Occipital lobe (tissue), 1 donor: ENCODE measurements at regions not wholly inside any gene's neighbourhood (a gene's known extent, or its start where the extent isn't known, plus 50 kb on each side); places are given as distances from the start of the nearest gene placed in this dataset.

ENCODE experiments used
- DNase-seq: peaks from one replicate; lab custom pipeline; 2025; lab: John Stamatoyannopoulos, UW

- DNase-seq, result no peak
Measured at GRCh38 chr15:38647683-38648082, 83.1 kb upstream of the RASGRP1 start.

DNA sequence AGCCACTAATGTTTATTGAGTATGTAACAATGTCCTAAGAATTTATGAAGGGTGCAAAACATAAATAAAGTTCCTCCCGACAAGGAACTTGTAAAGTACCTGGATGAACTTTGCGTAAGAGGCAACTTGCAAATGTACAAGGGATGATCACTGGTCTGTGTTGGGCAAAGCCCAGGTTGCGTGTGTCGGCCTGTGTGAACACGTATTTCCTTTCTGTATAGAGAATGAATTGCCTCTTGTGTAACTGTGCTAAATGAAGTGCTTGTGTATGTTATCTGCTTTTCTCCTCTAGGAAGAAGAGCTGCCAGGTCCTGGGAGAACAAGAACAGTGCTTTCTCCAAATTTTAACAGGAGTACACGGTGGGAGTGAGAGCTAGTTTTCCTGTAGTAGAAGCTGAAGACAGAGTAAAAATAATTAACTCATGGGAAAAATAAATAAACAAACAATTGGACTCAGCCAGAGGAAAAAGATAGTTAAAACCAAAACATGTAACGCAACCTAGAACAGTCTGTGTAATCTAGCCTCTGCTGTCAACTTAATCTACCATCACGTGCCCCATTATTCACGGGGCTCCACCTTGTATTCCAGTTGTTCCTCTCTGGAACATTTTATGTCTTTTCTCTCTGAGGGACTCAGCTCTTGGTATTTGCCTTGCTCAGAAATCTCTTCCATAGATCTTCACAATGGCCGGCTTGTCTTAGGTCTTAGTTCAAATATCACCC, 83.7 kb upstream of the RASGRP1 start:
- no peak for DNase-seq

DNA sequence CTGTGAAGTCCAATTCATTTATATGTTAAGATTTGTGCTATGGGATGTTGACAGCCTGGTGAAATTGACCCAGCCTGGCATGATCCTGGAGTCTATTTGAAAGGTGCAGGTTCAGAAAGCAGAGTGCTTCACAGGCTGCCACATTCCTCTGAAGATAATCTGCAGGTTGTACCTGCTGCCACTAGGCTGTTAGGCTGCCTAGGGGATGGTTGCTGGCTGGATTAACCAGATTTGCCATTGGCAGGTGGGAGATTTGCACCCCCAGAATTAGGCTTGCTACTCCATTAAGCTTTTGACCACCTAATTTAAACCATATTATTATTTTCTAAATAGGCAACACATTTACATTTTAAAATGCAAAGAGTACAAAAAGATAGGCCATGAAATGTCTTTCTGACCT, 85.8 kb upstream of the RASGRP1 start:
- DNase-seq, result no peak

- DNase-seq, result no peak
Measured at GRCh38 chr15:38650936-38651327, 86.3 kb upstream of the RASGRP1 start.

GRCh38 chr15:38651328-38652038, 86.9 kb upstream of the RASGRP1 start:
- DNase-seq, result no peak

DNA sequence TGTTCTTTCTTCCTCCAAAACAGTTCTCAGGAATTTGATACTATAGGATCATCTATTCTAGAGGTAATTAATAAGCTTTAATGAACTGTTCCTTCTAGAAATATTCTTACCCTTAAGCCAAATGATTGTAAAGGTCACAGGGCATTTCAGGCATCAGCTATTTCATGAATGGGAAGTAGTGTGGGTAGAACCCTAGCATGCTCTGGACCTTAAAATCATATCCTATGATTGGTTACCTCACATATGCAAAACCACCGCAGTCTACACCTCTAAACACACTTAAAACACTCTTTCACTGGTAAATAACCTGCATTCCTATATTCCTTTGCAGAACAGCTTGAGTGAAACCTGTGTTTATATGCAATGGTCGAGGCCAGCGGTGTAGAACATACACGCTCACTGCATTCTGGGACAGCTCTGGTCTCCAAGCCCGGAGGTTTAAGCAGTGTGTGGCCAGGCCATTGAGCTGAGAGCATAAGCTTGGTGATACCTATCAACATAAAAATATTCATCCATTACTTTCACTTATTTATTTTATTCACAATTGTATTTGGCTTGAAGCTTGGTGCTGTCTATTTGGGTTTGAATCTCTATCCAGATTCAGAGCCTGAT, 87.7 kb upstream of the RASGRP1 start:
- DNase-seq, result no peak

DNA sequence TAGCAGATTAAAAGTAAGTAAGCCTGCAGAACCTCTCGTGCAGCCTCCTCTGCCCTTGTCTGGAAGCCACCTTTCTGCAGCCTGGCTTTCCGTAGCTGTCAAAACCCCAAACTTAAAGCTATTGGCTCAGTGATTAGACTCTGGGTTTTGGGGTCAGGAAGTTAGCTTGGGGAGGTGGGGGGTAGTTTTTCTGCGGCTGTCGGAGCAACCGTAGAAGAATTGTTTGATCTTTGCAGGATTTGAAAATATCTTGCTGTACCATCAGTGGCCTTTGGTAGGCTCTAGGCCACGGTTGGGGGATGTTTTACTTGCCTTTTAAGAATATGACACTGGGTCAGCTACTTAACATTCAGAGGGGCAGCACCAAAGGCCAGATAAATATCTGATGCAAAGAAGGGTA, 88.4 kb upstream of the RASGRP1 start:
- DNase-seq, result no peak

- no peak for DNase-seq
Measured at GRCh38 chr15:38658431-38658830, 93.8 kb upstream of the RASGRP1 start.

- no peak for DNase-seq
Measured at GRCh38 chr15:38660738-38661137, 96.1 kb upstream of the RASGRP1 start.

DNA sequence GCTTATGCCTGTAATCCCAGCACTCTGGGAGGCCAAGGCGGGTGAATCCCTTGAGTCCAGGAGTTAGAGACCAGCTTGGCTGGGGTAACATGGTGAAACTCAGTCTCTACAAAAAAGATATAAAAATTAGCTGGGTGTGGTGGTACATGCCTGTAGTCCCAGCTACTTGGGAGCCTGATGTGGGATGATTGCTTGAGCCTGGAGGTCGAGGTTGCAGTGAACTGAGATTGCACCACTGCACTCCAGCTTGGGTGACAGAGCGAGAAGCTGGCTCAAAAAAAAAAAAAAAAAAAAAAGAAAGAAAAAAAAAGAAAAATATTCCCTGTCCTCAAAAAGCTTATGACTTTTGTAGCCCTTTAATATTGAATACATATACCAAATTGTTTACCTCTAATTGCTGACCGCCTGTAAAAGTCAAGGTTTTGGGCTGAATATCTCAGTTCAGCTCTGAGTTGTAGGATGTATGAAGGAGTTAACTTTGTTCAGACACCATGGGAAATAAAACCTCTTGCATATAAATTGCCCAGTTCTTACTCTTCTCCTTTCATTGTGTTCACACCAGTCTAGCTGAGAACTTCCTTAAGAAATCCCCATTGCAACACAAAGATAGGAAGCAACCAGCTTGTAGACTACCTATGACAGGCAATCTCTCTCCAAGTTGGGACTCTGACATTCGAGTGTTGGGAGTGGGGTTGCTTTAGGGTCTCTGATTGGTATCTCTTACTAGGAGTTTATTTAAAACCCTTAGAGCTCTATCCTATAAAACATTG, 97.6 kb upstream of the RASGRP1 start:
- no peak for DNase-seq

DNA sequence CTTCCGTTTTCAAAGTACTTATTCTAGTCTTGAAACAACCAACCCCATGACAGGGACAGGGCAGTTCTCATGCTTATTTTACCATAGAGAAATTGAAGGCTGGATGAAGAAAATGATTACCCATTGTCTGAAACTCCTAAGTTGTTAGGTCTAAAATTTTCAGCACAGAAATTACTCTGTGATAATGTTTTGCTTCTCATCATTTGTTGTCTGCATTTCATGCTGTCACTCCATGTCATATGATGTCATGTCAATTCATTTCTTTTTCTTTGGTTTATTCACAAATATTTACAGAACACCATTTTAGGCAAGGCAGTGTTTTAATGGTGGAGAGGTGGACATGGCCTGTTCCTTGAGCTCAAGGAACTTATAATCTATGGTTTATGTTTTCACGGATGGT, 98.2 kb upstream of the RASGRP1 start:
- DNase-seq, result no peak

DNA sequence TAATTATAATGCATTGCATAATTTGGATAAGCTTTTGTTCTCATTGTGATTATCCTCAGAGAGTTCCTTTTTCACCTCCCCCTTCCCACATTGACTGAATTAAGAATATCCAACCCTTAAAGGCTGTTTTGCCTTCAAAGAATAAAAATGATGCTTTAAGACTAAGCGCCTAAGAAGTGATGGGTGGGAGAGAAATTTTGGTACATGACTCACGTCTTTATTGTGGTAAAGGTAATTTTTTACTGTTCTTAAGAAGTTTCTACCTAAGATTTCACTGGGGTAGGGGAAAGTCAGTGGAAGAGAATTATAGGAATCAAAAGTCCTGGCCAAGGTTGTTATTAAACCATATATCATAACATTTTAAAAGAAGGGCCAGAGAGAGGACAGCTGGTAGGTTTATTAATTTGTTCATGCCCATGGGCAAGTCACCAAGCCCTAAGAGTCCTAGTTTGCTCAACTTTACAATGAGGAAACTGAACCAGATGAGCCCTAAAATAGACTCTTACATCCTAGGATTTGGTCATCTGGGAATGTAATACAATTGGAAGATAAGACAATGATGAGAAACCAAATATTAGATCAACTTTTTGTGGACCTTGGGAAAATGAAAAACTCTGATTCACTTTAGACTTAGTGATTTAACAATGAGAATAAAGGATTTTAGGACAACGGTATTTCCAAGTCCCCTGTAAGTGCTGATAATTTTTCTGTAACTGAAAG, 101.1 kb upstream of the RASGRP1 start:
- no peak for DNase-seq

- no peak for DNase-seq
Measured at GRCh38 chr15:38666865-38667510, 102.4 kb upstream of the RASGRP1 start.

- peak; percentile 33 for DNase-seq
Measured at GRCh38 chr15:38667890-38668850, 103.6 kb upstream of the RASGRP1 start.

DNA sequence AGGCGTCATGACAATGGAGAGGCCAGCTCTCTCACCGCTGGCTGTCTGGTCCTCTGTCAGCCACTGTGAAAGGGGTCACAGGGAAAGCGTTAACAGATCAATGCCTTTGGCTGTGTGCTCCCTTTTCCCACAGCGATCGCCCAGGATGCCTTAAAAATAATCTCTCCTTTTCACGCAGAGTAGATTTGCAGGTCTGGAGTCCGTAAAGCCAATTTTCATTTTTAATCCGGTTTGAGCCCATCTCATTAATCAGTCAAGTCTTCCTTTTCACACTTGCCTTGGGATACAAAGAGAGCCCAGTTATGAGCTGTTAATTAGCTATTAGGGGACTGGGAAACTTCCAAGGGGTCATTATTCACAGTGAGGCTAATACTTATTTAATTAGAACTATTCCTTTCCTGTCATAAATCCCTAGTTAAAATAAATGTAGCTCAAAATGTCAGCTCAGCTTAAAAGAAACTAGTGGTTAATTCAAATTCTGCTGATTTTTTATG, 104.3 kb upstream of the RASGRP1 start:
- DNase-seq, result no peak

DNA sequence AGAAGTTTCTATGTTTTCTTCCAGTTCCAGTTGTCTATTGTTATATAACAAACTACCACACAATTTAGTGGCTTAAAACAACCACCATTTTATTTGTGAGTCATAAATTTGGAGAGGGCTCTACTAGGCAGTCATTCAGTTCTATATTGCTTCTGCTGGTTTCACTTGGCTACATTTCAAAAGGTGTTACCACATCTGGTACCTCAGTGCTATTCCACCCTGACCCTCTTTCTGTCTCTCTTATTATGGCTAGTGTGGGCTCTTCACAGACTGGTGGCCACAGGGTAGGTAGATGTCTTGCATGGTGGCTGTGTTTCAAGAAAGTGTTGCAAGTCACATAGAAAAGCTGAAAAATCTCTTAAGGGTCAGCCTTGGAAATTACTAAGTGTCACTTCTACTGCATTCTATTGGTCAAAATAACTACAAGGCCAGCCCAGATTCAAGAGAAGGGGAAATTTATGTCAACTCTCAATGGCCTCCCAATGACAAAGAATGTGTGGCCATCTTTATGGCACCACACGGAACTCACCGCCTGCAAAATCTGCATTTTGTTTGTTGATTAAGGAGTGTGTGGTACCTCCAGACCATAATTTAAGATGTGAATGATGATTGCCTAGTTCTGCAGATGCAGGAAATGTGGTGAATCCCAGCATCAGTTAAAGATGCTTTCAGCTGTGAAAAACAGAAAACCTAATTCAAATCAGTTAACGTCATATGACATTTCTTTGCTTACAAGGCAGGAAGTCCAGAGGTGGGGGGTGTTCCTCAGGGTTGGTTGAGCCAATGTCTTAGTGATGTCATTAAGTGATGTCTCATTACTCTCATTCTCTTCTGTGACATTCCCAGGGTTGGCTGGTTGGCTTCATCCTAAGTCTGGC, 105.8 kb upstream of the RASGRP1 start:
- no peak for DNase-seq

DNA sequence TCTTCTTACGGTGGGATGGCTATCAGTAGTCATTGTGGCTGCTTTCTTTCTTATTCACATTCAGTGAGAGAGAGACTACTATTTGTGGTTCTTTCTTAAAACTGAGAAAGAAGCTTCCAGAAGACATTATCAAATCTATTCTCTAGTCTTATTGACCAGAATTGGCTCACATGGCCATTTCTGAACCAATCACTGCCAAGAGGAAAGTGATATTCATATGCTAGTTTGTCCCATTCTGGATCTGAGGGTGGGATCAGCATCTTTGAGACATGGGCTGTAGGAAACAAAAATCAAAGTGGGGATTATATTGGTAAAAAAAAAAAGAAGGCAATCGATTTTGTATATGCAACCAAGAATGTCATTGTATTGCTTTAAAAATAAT, 106.4 kb upstream of the RASGRP1 start:
- no peak for DNase-seq

GRCh38 chr15:38671675-38672254, 107.2 kb upstream of the RASGRP1 start:
- no peak for DNase-seq
